HG02798 (cell line): ENCODE measurements at regions not wholly inside any gene's neighbourhood (a gene's known extent, or its start where the extent isn't known, plus 50 kb on each side); places are given as distances from the start of the nearest gene placed in this dataset.
"Not testable (repeated sequence)": the region's sequence is repeated elsewhere in the genome, so short reads cannot be mapped to it uniquely, and the experiment has no call there.

Experiments used
- ATAC-seq: cut with Tn5 transposase; IDR thresholded peaks from one replicate; pipeline ENCODE4 v1.9.1; 2021; ENCODE audit warnings: mild to moderate bottlenecking; ENCODE audit not compliant: unreplicated experiment, poor library complexity

DNA sequence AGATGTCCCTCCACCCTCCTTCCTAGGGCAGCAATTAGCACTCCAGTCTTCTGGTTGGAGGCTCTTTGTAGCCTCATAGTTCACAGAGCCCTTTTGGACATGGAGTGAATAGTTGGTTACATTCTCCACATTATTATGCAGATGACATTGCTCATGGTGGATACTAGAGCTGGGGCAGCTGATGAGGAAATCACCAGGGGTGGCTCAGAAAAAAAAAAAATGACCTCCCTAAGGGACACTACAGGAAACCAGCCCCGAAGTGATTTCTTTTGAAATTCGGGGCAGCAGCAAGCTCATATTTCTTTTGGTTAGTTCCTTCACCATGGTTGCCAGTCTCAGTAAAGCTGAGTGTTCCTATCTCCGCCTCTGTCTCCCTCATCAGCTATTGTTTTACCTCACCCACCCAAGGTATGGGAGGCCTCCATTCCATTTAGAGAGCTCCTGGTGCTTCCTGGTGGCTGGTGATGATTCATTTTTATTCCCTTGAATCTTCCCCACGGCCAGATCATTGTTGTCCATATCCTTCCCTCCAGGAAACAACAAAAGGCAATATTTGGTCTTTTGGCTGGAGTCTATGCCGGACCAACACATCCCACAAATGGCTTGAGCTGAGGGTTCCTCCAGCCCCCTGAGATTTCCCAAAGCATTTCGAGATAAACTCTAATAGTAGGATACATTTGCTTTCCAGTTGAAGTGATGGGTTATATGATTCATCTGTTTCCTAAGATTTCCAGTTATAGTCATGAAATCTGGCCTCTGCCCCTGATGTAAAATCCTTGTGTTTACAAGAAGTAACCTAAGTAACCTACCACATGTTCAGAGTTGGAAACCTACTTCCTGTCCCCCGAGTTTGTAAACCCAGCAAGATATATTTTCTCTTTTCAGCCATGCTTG lies 56.2 kb upstream of the NID2 start:
- ATAC-seq, result no peak

DNA sequence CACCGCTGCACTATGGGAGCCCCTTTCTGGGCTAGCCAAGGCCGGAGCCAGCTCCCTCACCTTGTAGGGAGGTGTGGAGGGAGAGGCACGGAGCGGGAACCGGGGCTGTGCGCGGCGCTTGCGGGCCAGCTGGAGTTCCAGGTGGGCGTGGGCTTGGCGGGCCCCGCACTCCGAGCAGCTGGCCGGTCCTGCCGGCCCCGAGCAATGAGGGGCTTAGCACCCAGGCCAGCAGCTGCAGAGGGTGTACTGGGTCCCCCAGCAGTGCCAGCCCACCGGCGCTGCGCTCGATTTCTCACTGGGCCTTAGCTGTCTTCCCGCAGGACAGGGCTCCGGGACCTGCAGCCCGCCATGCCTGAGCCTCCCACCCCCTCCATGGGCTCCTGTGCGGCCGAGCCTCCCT lies 53.3 kb upstream of the NID2 start:
- ATAC-seq, result not testable (repeated sequence)

DNA sequence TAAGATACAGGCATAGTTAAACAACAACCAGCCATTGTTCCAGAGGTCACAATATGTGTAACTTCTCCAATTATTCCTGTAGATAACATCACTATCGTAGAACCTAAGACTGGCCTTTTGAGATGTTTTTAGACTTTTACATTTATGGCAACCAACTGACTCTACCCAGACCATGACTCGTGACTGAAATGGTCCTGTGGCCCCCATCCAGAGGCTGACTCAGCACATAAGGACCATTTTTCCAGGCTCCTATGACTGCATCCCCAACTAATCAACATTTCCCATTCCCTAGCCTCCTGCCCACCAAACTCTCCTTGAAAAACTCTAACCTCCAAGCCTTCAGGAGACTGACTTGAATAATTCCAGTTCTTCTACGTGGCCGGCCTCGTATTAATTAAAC lies 52.6 kb upstream of the NID2 start:
- ATAC-seq, result no peak

DNA sequence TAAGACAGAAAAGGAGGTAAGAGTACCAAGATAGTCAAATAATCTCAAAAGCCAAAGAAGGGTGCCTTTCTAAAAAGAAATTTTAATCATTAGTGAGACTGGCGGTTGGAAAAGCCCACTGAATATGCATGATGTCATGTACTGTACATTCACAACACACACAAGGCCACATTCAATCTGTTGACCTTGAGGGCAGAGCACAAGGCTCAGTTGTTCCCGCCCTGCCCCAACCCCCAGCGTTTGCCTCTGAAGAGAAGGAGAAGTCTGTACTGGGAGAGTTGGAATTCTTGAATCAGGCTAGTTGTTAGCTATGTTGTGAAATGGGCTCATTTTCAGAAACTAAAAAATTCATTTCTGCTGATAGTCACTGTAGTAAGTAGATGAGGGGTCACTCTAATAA lies 50.2 kb upstream of the NID2 start:
- ATAC-seq, result no peak
